GM21360 (cell line): ENCODE measurements at regions not wholly inside any gene's neighbourhood (a gene's known extent, or its start where the extent isn't known, plus 50 kb on each side); places are given as distances from the start of the nearest gene placed in this dataset.
"Not testable (repeated sequence)": the region's sequence is repeated elsewhere in the genome, so short reads cannot be mapped to it uniquely, and the experiment has no call there.

Experiments
- ATAC-seq: cut with Tn5 transposase; IDR thresholded peaks from one replicate; pipeline ENCODE4 v1.9.1; 2021; ENCODE audit warnings: mild to moderate bottlenecking, moderate library complexity; ENCODE audit not compliant: unreplicated experiment

- not testable (repeated sequence) for ATAC-seq
These were observed 229.9 kb upstream of the BTG1 start for GRCh38 chr12:92375504-92375903.

DNA sequence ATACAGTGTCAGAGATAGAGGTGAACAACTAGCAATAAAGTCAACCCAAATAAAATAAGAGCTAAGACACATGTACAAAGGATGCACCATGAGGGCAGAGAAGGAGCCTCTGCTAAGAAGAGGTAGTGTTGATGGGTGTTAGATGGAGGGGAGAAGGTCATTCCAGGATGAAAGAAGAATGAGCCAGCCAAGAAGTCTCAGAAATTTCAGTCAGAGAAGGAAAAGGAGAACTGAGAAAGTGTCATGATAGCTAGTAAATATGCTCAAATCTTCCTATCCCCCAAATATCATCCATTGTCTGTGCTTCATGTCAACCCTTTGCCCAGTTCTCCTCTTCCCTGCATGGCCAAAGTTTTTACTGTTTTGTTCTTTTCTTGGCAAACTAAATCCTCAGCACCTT lies 225.2 kb upstream of the BTG1 start:
- ATAC-seq, result peak; percentile 68

GRCh38 chr12:92369636-92370035 lies 224.0 kb upstream of the BTG1 start:
- ATAC-seq, result no peak

DNA sequence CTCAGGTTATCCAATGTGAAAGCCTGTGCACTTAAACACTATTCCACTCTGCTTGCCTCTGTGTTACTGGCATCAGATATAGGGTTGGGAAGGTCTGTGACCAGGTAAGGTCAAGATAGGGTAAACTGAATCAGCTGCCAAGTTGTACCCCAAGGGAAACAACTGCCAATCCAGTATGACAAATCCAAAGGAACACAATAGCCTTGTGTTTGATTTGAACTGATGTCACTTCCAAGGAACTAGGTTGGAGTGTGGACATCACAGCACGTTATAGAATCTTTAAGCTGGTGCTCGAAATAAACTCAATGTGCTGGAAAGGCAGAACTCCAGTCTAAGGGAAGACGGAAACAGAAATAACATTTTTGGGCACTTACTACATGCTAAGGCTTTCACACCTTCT lies 223.4 kb upstream of the BTG1 start:
- ATAC-seq, result no peak

- no peak for ATAC-seq
These were observed 220.2 kb upstream of the BTG1 start for GRCh38 chr12:92365836-92366235.

DNA sequence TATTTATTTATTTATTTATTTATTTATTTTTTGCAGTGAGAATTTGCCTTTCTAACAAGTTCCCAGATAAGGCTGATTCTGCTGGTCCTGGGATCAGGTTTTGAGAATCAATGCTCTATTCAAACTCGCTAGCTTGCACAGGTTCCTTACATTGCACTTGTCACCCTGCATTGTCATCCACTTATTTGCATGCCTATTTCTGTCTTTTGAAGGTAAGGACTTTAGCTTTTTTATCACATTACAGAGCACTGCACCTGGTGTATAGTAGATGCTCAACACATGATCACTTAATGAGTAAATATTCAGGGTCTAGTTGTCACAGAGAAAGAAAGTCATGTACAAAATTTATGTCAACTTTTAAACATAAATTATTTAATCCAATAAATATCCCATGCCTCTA lies 219.7 kb upstream of the BTG1 start:
- ATAC-seq, result no peak

DNA sequence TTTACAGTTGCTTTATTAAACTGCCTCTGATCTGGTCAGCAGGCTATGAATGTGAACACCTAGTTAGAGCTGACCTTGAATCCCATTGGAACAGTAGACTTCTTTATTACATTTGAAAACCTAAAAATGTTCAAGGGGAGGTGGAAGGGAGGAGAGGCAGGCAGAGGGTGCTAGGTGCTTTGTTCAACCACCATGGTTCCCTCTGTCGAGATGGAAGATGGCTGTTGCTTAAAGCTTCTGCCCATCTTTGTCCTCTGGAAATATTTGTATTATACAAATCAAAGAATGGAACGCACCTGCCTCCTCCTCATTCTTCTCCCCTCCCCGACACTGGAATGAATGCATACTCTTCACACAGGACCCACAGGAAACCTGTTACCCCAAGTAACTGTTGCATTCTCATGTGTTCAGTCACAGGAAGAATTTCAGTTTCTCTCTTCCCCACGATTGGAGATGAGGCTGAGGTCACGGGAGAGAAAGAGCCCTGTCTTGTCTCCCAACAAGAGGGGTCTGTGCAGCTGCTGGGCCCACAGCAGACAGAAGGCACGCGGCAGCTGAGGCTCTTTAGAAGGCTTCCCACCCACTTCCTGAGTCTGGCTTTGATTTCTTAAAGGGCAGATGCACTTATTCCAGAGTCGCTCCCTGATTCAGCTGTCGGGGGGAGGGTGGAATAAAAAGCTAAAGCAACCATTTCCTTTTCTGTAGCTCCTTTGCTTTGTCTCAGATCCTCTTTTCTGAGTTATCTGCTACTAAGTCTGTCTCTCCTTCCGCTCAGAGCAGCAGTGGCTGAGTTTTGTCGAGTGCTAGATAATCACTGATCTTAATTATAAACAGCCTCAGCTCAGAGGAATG lies 217.9 kb upstream of the BTG1 start:
- peak; percentile 59 for ATAC-seq

DNA sequence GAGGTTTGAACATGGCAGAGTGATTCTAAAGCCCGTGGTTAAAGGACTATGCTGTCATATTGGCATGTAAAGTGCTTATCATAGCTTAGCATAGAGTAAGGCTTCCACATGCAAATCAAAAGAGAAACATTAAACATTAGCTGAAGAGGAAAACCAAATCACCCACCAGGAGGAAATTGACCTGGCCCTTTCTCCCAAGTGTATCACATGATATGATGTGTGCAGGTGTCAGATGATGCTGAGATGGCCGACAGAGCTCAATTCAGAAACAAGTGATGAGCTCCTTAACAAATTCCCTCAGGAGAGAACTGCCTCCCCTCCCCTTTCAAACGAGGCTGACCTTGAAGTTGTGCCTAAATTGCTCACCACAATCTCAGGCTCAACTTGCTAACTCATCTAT lies 217.1 kb upstream of the BTG1 start:
- peak; percentile 31 for ATAC-seq

DNA sequence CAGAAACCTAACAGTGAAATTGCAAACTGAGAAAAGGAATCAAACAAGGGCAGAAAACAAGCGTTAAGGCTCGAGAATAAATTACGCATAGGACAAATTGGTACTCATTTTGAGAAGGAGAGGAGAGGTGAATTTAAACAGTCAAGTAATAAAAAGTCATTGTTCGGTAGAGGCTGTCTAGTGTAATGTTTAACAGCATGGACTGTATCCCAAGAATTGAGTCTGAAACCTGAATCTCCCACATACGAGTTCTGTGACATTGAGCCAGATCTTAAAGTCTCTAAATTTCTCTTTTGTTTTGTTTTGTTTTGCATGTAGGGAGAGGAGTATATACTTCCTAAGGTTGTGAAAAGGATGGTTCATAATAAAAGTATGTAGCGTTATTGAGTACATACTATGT lies 216.5 kb upstream of the BTG1 start:
- no peak for ATAC-seq

DNA sequence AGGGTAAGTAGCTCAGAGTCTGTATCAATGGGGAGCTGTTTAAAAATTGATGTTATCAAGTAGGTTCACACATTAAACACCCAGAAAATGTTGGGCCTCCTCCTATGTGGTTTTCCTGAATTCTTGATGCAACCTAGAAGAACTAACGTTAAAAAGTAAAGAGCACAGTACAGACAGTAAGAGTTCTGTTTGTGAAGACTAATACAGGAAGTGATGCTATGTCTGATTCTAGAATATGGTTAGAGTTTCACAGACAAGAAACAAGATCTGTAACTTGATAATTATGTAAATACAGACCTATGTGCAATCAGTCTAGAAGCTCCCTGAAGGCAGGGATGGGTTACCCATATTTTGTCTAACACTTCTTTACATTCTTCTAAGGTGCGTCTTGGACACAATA lies 214.9 kb upstream of the BTG1 start:
- no peak for ATAC-seq

- no peak for ATAC-seq
These were observed 214.0 kb upstream of the BTG1 start for GRCh38 chr12:92359581-92360209.

GRCh38 chr12:92357584-92358261 lies 212.1 kb upstream of the BTG1 start:
- ATAC-seq, result no peak

DNA sequence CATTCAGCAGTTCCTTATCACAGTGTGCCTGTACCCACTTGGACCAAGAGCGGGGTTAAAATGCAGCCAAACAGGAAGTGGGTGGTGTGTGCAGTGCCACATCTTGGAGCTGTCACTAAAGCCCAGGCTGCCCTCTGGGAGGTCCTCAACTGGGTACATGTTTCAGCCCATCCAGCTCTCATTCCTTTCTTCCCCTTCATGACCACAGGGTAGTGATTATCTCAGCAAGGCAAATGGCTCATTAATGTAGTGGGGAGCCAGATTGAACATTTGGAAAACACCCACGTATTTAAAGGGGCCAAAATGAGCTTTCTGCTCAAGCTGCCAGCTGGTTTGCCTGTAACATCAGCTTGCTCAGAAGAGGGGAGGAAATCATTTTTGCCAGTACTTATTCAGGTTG lies 210.8 kb upstream of the BTG1 start:
- ATAC-seq, result no peak

DNA sequence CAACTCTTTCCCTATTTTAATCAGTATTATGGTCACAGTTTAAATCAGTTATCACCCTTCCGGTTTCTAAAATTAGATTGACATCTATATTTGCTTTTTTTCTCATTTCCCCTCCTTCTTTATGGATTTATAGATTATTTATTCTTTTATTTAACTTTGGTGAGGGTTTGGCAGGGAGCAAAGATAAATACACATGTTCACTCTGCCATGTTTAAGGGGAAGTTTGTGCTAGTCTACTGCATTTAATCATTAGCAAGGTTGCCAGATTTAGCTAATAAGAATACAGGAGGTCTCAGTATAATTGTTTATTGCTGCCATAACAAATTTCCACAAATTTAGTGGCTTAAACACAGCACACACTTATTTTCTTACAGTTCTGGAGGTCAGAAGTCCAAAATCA lies 204.0 kb upstream of the BTG1 start:
- ATAC-seq, result no peak

DNA sequence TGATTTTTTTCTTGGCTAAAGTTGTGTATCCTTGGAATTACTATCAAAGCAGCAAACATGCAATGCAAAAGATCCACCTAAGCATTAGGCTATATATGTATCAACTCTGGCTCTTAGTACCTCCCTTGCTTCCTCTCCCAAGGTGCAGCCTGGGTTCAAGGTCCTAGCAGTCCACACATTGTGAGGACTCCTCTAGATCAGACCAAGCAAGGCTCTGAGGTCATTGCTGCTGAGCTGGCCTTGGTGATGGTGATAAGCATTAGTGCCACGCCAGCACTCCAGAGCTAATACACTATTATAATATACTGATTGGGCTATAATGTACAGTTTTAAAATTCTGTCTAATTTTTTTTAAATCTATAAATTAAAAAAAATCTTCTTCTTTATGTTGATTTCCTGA lies 196.9 kb upstream of the BTG1 start:
- ATAC-seq, result no peak

DNA sequence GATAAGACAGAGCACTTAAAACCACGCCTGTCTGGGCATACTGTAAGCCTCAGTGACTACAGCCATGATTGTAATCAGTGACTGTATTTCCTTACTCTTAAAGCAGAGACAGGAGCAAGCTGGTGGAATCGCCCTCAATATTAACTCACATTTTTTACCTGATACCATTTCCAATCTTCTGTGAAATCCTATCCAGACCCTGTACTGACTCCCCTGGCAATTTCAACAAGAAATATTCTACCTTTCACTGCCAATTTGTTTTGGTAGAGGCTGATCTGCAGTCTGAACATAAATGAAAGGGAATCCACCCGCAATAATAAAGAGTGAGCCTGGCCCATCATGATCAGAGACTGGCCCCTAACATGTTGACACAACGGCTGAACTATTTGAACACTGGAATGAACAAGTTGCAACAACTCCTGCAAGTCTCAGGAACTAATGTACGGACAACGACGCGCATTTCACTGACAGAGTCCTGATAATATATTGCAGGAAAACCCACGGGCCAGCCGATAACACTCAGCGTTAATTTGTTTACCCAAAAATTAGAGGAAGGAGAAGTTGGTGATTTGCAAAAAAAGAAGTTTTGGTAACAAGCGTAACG lies 195.5 kb upstream of the BTG1 start:
- no peak for ATAC-seq

DNA sequence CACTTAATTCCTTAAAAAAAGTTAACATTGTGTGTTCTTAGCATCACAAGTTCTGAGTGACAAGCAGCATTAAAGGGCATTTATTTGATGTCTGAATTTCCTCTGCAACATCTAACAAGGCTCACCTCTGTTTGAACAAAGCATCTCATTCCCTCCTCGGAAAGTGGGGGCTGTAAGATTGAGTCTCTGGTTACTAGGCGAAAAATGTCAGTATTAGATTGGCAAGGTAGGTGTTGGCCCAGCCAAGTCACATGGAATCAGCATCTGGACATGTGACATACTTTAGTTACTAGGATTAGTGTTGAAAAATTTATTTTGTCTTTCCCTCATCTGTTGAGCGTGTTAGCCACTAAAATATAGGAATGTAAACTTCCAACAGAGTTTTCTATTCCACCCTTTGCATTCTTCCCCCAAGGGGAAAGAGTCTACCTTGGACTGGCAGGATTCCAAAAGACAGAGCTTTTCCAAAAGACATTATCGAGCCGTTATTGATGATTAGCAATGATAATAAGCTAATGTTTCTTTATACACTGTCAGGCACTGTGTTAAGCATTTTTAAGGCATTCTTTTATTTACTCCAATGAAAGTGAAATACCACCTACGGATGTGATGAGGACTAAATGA lies 194.9 kb upstream of the BTG1 start:
- ATAC-seq, result no peak

DNA sequence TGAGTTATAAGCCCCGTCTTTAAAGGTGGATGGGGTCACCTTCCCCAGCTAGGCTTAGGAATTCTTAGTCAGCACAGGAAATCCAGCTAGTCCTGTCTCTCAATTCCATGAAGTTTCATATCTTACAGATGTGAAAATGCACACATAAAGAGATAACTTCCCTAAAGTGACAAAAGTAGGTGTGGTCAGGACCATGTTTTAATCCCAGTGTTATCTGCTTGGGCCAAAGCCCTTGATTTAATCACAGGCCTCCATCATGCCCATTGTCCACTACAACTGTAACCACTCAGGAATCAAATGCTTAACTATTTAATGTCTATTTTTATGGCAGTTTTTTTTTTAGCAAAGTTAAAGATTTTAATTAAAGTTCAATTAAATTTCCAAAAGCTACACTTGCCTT lies 194.4 kb upstream of the BTG1 start:
- no peak for ATAC-seq

DNA sequence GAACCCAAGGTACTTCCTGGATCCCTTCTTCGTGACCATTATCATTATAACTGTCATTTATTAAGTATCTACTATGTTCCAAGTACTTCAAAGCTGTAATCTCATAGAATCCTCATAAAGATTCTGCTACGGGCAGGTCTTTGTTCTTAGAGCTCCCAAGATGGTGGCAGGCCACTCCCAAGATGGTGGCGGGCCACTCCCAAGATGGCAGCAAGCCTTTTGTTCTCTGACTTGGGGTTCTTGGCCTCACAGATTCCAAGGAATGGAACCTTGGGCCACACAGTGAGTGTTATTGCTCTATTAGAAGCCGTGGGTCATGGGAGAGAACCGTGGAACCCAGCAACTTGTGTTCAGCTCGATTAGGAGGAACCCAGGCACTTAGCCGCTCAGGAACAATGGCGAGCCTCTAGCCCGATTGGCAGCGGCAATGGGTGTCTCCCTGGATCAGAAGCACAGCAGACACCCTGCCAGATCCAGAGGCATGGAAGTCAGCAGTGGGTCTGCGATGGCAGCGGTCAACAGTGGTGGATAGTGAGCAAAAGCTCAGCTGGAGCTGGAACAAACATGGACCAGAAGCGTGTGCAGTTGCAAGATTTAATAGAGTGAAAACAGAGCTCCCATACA lies 193.7 kb upstream of the BTG1 start:
- no peak for ATAC-seq

DNA sequence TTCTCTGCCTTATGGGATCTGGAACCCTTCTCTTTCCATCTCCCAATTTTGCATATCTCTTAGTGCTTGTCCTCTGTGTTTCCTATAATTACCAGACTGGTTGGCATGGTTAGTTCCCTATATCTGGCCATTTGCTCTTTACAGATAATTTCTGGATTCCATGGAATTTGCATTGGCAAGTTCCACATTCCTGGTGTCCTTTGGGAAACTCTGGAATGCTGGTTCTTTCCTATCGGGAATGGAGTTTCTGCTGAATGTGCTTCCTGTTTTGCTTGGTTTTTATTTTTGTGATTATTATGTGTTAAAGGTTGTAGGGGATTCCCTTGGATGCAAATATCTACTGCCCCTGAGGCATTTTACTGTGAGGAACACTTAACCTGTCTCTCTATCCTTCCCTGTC lies 193.0 kb upstream of the BTG1 start:
- ATAC-seq, result no peak

DNA sequence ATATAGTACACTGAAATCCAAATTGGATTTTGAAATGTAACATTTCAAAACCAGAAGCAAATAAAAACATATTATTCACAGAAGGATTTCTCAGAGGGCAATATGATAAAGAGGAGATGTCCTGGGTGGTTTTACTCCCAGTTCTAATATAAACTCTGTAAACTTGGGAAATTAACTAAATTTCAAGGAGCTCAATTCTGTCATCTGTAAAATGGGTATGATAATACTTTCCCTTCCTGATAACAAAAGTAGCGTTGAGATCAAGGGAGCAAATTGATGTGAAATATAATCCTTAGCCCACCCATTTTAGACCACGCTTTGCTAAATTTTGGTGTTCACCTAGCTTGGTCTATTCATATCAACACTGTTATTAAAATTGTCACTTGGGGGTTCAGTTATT lies 192.5 kb upstream of the BTG1 start:
- no peak for ATAC-seq
